ENCODE measurements at regions not wholly inside any gene's neighbourhood (a gene's known extent, or its start where the extent isn't known, plus 50 kb on each side); places are given as distances from the start of the nearest gene placed in this dataset.

- DNase-seq, result no peak
Measured at GRCh38 chr20:12306107-12306506, 388.4 kb downstream of the BTBD3 start.

- DNase-seq, result no peak
Measured at GRCh38 chr20:12311094-12311865, 393.6 kb downstream of the BTBD3 start.

- no peak for DNase-seq
Measured at GRCh38 chr20:12315652-12316051, 398.0 kb downstream of the BTBD3 start.

- DNase-seq, result no peak
Measured at GRCh38 chr20:12316794-12317193, 399.1 kb downstream of the BTBD3 start.

- DNase-seq, result no peak
Measured at GRCh38 chr20:12317433-12317832, 399.7 kb downstream of the BTBD3 start.

GRCh38 chr20:12318043-12318442 lies 400.4 kb downstream of the BTBD3 start:
- no peak for DNase-seq

GRCh38 chr20:12321736-12322135 lies 404.0 kb downstream of the BTBD3 start:
- no peak for DNase-seq

GRCh38 chr20:12327205-12327604 lies 409.5 kb downstream of the BTBD3 start:
- DNase-seq, result no peak

GRCh38 chr20:12331236-12331635 lies 413.5 kb downstream of the BTBD3 start:
- no peak for DNase-seq

- DNase-seq, result no peak
Measured at GRCh38 chr20:12337601-12338000, 419.9 kb downstream of the BTBD3 start.

- no peak for DNase-seq
Measured at GRCh38 chr20:12345978-12346377, 428.3 kb downstream of the BTBD3 start.

- DNase-seq, result no peak
Measured at GRCh38 chr20:12353842-12354241, 436.1 kb downstream of the BTBD3 start.

GRCh38 chr20:12354725-12355124 lies 437.0 kb downstream of the BTBD3 start:
- DNase-seq, result no peak

GRCh38 chr20:12355185-12355584 lies 437.5 kb downstream of the BTBD3 start:
- DNase-seq, result no peak

GRCh38 chr20:12358006-12358654 lies 440.4 kb downstream of the BTBD3 start:
- no peak for DNase-seq

GRCh38 chr20:12358655-12359009 lies 440.9 kb downstream of the BTBD3 start:
- no peak for DNase-seq

GRCh38 chr20:12371990-12372389 lies 454.3 kb downstream of the BTBD3 start:
- DNase-seq, result no peak

- no peak for DNase-seq
Measured at GRCh38 chr20:12372557-12372956, 454.9 kb downstream of the BTBD3 start.

- DNase-seq, result no peak
Measured at GRCh38 chr20:12375967-12376366, 458.3 kb downstream of the BTBD3 start.

- no peak for DNase-seq
Measured at GRCh38 chr20:12383821-12384220, 466.1 kb downstream of the BTBD3 start.

GRCh38 chr20:12386821-12387220 lies 469.1 kb downstream of the BTBD3 start:
- DNase-seq, result no peak

- no peak for DNase-seq
Measured at GRCh38 chr20:12391099-12391498, 473.4 kb downstream of the BTBD3 start.

GRCh38 chr20:12394786-12395185 lies 477.1 kb downstream of the BTBD3 start:
- DNase-seq, result no peak

- no peak for DNase-seq
Measured at GRCh38 chr20:12395353-12395752, 477.7 kb downstream of the BTBD3 start.

GRCh38 chr20:12395760-12396159 lies 478.1 kb downstream of the BTBD3 start:
- DNase-seq, result no peak

Measured in NCI-H1694 (cell line).